WTC11 (cell line): ENCODE measurements at regions not wholly inside any gene's neighbourhood (a gene's known extent, or its start where the extent isn't known, plus 50 kb on each side); places are given as distances from the start of the nearest gene placed in this dataset.

Experiments used
- ATAC-seq: fragments of 200-7000 bp; cut with Tn5 transposase; 2 replicates; pipeline ENCODE4 v1.10.0; 2021; ENCODE audit warnings: mild to moderate bottlenecking, moderate library complexity
- CTCF ChIA-PET: fragments of 300-600 bp; sonication (Branson Sonifier 250); formaldehyde crosslinking; loops from one replicate; lab custom pipeline; 2021; ENCODE audit warnings: antibody characterized with exemption; lab: Charles Lee
- POLR2A ChIA-PET: fragments of 350-600 bp; sonication (Branson Sonifier 250); formaldehyde crosslinking; loops from one replicate; lab custom pipeline; 2021; ENCODE audit warnings: antibody characterized with exemption; lab: Charles Lee
- DNase-seq: peaks from one replicate; pipeline ENCODE4 v3.0.0; 2021; ENCODE audit warnings: low spot score
- H3K27ac Mint-ChIP-seq: 2 replicates; pipeline ENCODE4 v1.8.0; 2021; ENCODE audit warnings: mixed read lengths
- H3K27me3 Mint-ChIP-seq: 2 replicates; pipeline ENCODE4 v1.8.0; 2021; ENCODE audit warnings: low read depth, mild to moderate bottlenecking, moderate library complexity, mixed read lengths
- H3K36me3 Mint-ChIP-seq: 2 replicates; pipeline ENCODE4 v1.8.0; 2021; ENCODE audit warnings: mixed read lengths
- H3K4me1 Mint-ChIP-seq: 2 replicates; pipeline ENCODE4 v1.8.0; 2022; ENCODE audit warnings: mixed read lengths
- H3K4me3 Mint-ChIP-seq: 2 replicates; pipeline ENCODE4 v1.8.0; 2021; ENCODE audit warnings: mild to moderate bottlenecking, moderate library complexity, mixed read lengths
- H3K9me3 Mint-ChIP-seq: 2 replicates; pipeline ENCODE4 v1.8.0; 2021; ENCODE audit warnings: mixed read lengths
- CBFB ChIP-seq: sonication (generic); formaldehyde crosslinking; IDR thresholded peaks from 2 replicates; pipeline ENCODE4 v1.8.1; 2022; ENCODE audit warnings: mild to moderate bottlenecking, low read depth, missing genetic modification reagents
- ELF4 ChIP-seq: sonication (generic); formaldehyde crosslinking; IDR thresholded peaks from 2 replicates; pipeline ENCODE4 v1.8.1; 2022; ENCODE audit warnings: low read depth, mild to moderate bottlenecking, moderate library complexity, missing genetic modification reagents
- FOXP1 ChIP-seq: sonication (generic); formaldehyde crosslinking; IDR thresholded peaks from 2 replicates; pipeline ENCODE4 v1.8.0; 2022; ENCODE audit warnings: missing genetic modification reagents, mild to moderate bottlenecking, moderate library complexity, borderline replicate concordance
- GABPB1 ChIP-seq: sonication (generic); formaldehyde crosslinking; IDR thresholded peaks from 2 replicates; pipeline ENCODE4 v1.8.1; 2023; ENCODE audit warnings: mild to moderate bottlenecking, missing genetic modification reagents
- JUN ChIP-seq: sonication (generic); formaldehyde crosslinking; IDR thresholded peaks from 2 replicates; pipeline ENCODE4 v1.8.0; 2023; ENCODE audit warnings: mild to moderate bottlenecking, missing genetic modification reagents
- MXD4 ChIP-seq: fragments of 250-450 bp; sonication (Bioruptor Pico); IDR thresholded peaks from 2 replicates; pipeline ENCODE4 v1.8.0; 2021; ENCODE audit warnings: mild to moderate bottlenecking, moderate library complexity, borderline replicate concordance
- NFATC4 ChIP-seq: fragments of 250-450 bp; sonication (Bioruptor Pico); IDR thresholded peaks from 2 replicates; pipeline ENCODE4 v1.9.0; 2021; ENCODE audit warnings: mild to moderate bottlenecking
- NFE2L1 ChIP-seq: sonication (generic); formaldehyde crosslinking; IDR thresholded peaks from 2 replicates; pipeline ENCODE4 v1.8.1; 2023; ENCODE audit warnings: missing genetic modification reagents
- PRRX2 ChIP-seq: fragments of 250-450 bp; sonication (Bioruptor Pico); IDR thresholded peaks from 2 replicates; pipeline ENCODE4 v1.8.0; 2021; ENCODE audit warnings: mild to moderate bottlenecking
- ZBTB21 ChIP-seq: sonication (generic); formaldehyde crosslinking; IDR thresholded peaks from 2 replicates; pipeline ENCODE4 v1.8.1; 2023; ENCODE audit warnings: mild to moderate bottlenecking, missing genetic modification reagents, borderline replicate concordance
- ZNF219 ChIP-seq: sonication (generic); formaldehyde crosslinking; IDR thresholded peaks from 2 replicates; pipeline ENCODE4 v1.8.0; 2023; ENCODE audit warnings: missing genetic modification reagents, mild to moderate bottlenecking, borderline replicate concordance
- ZNF232 ChIP-seq: sonication (generic); formaldehyde crosslinking; IDR thresholded peaks from 2 replicates; pipeline ENCODE4 v1.8.0; 2022; ENCODE audit warnings: mild to moderate bottlenecking, missing genetic modification reagents
- ZNF416 ChIP-seq: fragments of 250-450 bp; sonication (Bioruptor Pico); IDR thresholded peaks from 2 replicates; pipeline ENCODE4 v1.9.0; 2021; ENCODE audit warnings: mild to moderate bottlenecking, inconsistent platforms
- ZNF423 ChIP-seq: fragments of 250-450 bp; sonication (Bioruptor Pico); IDR thresholded peaks from 2 replicates; pipeline ENCODE4 v2.1.2; 2022; ENCODE audit warnings: mild to moderate bottlenecking, moderate library complexity
- TF ChIP-seq, protein P1 (sequence below): fragments of 250-450 bp; sonication (Bioruptor Pico); IDR thresholded peaks from 2 replicates; pipeline ENCODE4 v1.9.0; 2021; ENCODE audit warnings: mild to moderate bottlenecking
- TF ChIP-seq, protein P2 (sequence below): sonication (generic); formaldehyde crosslinking; IDR thresholded peaks from 2 replicates; pipeline ENCODE4 v1.8.0; 2023; ENCODE audit warnings: missing genetic modification reagents
- TF ChIP-seq, protein P3 (sequence below): fragments of 250-450 bp; sonication (Bioruptor Pico); conservative IDR thresholded peaks from 2 replicates; pipeline ENCODE4 v1.9.0; 2021; ENCODE audit warnings: mild to moderate bottlenecking
- TF ChIP-seq, protein P4 (sequence below): fragments of 250-450 bp; sonication (Bioruptor Pico); IDR thresholded peaks from 2 replicates; pipeline ENCODE4 v1.9.0; 2021; ENCODE audit warnings: moderate library complexity, mild to moderate bottlenecking, inconsistent platforms, borderline replicate concordance
- TF ChIP-seq, protein P5 (sequence below): sonication (generic); formaldehyde crosslinking; IDR thresholded peaks from 2 replicates; pipeline ENCODE4 v1.8.1; 2023; ENCODE audit warnings: mild to moderate bottlenecking, missing genetic modification reagents, borderline replicate concordance
- TF ChIP-seq, protein P6 (sequence below): sonication (generic); formaldehyde crosslinking; IDR thresholded peaks from 2 replicates; pipeline ENCODE4 v1.8.0; 2022; ENCODE audit warnings: missing genetic modification reagents
- TF ChIP-seq, protein P7 (sequence below): sonication (generic); formaldehyde crosslinking; conservative IDR thresholded peaks from 2 replicates; pipeline ENCODE4 v1.8.1; 2022; ENCODE audit warnings: mild to moderate bottlenecking, missing genetic modification reagents
- TF ChIP-seq, protein P8 (sequence below): sonication (generic); formaldehyde crosslinking; IDR thresholded peaks from 2 replicates; pipeline ENCODE4 v1.8.1; 2022; ENCODE audit warnings: mild to moderate bottlenecking, missing genetic modification reagents, moderate library complexity, borderline replicate concordance

DNA sequence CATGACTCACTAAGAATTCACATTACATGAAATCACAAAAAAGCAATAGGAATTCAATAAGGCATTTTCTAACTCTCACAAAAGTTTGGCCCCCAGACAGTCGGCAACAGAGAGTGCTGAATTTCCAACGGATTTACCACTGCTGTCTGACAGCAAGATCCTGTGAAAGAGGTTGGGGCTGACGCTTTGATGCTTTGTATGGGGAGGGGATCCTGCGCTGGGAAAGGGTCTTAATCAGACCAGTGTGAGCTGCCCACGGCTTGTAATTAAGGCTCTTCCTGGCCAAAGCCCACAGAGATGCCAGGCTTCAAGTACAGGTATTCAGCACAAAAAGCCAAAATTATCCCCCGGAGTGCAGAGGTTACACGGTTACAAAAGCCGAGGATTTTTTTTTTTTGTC is 66.8 kb upstream of the TMCC3 start (continued):
- TF ChIP-seq ZNF423 (CRISPR knock-in tag) = no peak
- TF ChIP-seq, protein P1, sequence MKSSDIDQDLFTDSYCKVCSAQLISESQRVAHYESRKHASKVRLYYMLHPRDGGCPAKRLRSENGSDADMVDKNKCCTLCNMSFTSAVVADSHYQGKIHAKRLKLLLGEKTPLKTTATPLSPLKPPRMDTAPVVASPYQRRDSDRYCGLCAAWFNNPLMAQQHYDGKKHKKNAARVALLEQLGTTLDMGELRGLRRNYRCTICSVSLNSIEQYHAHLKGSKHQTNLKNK (CRISPR knock-in tag) = no peak
- TF ChIP-seq FOXP1 = no peak

DNA sequence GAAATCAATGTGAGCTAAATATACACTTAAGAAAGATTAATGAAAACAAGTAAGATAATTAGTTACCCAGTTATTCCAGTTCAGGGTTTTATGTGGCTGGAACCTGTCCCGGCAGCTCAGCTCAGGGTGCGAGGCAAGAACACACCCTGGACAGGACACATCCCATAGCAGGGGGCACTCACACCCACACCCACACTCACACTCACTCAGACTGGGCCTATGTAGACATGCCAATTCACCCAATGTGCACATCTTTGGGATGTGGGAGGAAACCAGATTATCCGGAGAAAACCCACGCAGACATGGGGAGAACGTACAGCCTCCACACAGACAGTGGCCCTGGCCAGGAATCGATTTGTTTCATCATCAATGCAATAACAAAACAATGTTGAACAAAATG is 66.0 kb upstream of the TMCC3 start:
- ChIA-PET POLR2A (no interaction called here), CTCF (no interaction called here)
- DNase-seq = no peak
- ATAC-seq = no peak
- Mint-ChIP-seq H3K27ac (no peak overlapping the region), H3K27me3 (no peaks in the 10 kb centered on the region), H3K36me3 (no peaks in the 10 kb centered on the region), H3K9me3 (0 out of 2 replicates have a peak, but pooled peaks cover 4% of the 10 kb centered on the region), H3K4me3 (no peak overlapping the region), H3K4me1 (peaks cover 8% of the 10 kb centered on the region)
- TF ChIP-seq, protein P2, sequence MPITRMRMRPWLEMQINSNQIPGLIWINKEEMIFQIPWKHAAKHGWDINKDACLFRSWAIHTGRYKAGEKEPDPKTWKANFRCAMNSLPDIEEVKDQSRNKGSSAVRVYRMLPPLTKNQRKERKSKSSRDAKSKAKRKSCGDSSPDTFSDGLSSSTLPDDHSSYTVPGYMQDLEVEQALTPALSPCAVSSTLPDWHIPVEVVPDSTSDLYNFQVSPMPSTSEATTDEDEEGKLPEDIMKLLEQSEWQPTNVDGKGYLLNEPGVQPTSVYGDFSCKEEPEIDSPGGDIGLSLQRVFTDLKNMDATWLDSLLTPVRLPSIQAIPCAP = no peak
- no peak for TF ChIP-seq CBFB (CRISPR knock-in tag)
- TF ChIP-seq NFATC4 = no peak
- no peak for TF ChIP-seq JUN
- TF ChIP-seq PRRX2 = no peak
- TF ChIP-seq, protein P3, sequence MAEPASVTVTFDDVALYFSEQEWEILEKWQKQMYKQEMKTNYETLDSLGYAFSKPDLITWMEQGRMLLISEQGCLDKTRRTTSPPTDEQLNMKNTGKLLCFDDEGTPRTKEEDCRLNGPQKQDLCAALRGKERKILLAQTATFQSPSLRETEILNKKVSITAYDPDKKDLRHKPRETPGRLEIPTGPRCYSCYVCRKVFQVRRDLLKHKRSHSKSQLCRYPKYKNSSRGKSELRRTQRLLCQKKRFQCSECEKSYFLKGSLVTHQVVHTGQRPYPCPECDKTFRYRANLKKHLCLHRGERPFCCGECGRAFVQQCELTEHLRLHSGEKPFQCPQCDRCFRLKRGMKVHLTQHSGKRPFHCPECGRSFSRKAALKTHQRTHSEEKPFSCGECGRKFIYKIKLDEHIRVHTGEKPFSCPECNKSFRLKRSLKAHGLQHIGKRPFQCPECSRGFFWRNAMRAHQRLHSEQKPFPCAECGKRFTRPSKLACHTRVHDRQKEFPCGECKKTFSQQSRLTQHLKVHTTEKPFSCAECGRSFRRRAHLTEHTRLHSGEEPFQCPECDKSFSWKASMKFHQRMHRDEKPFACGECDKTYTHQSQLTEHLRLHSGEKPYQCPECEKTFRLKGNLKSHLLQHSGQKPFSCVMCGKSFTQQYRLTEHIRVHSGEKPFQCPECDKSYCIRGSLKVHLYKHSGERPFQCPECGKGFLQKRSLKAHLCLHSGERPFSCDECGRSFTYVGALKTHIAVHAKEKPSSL (CRISPR knock-in tag) = no peak
- no peak for TF ChIP-seq GABPB1
- TF ChIP-seq ZNF416 (CRISPR knock-in tag) = no peak
- TF ChIP-seq, protein P4, sequence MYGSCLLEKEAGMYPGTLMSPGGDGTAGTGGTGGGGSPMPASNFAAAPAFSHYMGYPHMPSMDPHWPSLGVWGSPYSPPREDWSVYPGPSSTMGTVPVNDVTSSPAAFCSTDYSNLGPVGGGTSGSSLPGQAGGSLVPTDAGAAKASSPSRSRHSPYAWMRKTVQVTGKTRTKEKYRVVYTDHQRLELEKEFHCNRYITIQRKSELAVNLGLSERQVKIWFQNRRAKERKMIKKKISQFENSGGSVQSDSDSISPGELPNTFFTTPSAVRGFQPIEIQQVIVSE (CRISPR knock-in tag) = no peak
- TF ChIP-seq ZNF219 (CRISPR knock-in tag) = no peak
- no peak for TF ChIP-seq ELF4
- TF ChIP-seq, protein P5, sequence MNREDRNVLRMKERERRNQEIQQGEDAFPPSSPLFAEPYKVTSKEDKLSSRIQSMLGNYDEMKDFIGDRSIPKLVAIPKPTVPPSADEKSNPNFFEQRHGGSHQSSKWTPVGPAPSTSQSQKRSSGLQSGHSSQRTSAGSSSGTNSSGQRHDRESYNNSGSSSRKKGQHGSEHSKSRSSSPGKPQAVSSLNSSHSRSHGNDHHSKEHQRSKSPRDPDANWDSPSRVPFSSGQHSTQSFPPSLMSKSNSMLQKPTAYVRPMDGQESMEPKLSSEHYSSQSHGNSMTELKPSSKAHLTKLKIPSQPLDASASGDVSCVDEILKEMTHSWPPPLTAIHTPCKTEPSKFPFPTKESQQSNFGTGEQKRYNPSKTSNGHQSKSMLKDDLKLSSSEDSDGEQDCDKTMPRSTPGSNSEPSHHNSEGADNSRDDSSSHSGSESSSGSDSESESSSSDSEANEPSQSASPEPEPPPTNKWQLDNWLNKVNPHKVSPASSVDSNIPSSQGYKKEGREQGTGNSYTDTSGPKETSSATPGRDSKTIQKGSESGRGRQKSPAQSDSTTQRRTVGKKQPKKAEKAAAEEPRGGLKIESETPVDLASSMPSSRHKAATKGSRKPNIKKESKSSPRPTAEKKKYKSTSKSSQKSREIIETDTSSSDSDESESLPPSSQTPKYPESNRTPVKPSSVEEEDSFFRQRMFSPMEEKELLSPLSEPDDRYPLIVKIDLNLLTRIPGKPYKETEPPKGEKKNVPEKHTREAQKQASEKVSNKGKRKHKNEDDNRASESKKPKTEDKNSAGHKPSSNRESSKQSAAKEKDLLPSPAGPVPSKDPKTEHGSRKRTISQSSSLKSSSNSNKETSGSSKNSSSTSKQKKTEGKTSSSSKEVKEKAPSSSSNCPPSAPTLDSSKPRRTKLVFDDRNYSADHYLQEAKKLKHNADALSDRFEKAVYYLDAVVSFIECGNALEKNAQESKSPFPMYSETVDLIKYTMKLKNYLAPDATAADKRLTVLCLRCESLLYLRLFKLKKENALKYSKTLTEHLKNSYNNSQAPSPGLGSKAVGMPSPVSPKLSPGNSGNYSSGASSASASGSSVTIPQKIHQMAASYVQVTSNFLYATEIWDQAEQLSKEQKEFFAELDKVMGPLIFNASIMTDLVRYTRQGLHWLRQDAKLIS (CRISPR knock-in tag) = no peak
- TF ChIP-seq ZBTB21 (CRISPR knock-in tag) = no peak
- TF ChIP-seq, protein P6, sequence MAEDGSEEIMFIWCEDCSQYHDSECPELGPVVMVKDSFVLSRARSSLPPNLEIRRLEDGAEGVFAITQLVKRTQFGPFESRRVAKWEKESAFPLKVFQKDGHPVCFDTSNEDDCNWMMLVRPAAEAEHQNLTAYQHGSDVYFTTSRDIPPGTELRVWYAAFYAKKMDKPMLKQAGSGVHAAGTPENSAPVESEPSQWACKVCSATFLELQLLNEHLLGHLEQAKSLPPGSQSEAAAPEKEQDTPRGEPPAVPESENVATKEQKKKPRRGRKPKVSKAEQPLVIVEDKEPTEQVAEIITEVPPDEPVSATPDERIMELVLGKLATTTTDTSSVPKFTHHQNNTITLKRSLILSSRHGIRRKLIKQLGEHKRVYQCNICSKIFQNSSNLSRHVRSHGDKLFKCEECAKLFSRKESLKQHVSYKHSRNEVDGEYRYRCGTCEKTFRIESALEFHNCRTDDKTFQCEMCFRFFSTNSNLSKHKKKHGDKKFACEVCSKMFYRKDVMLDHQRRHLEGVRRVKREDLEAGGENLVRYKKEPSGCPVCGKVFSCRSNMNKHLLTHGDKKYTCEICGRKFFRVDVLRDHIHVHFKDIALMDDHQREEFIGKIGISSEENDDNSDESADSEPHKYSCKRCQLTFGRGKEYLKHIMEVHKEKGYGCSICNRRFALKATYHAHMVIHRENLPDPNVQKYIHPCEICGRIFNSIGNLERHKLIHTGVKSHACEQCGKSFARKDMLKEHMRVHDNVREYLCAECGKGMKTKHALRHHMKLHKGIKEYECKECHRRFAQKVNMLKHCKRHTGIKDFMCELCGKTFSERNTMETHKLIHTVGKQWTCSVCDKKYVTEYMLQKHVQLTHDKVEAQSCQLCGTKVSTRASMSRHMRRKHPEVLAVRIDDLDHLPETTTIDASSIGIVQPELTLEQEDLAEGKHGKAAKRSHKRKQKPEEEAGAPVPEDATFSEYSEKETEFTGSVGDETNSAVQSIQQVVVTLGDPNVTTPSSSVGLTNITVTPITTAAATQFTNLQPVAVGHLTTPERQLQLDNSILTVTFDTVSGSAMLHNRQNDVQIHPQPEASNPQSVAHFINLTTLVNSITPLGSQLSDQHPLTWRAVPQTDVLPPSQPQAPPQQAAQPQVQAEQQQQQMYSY (CRISPR knock-in tag) = no peak
- no peak for TF ChIP-seq NFE2L1 (CRISPR knock-in tag)
- TF ChIP-seq, protein P7, sequence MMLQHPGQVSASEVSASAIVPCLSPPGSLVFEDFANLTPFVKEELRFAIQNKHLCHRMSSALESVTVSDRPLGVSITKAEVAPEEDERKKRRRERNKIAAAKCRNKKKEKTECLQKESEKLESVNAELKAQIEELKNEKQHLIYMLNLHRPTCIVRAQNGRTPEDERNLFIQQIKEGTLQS (CRISPR knock-in tag) = no peak
- TF ChIP-seq MXD4 = no peak
- TF ChIP-seq, protein P8, sequence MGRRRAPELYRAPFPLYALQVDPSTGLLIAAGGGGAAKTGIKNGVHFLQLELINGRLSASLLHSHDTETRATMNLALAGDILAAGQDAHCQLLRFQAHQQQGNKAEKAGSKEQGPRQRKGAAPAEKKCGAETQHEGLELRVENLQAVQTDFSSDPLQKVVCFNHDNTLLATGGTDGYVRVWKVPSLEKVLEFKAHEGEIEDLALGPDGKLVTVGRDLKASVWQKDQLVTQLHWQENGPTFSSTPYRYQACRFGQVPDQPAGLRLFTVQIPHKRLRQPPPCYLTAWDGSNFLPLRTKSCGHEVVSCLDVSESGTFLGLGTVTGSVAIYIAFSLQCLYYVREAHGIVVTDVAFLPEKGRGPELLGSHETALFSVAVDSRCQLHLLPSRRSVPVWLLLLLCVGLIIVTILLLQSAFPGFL (CRISPR knock-in tag) = no peak
- no peak for TF ChIP-seq ZNF232 (CRISPR knock-in tag)
